ENCODE measurements at regions not wholly inside any gene's neighbourhood (a gene's known extent, or its start where the extent isn't known, plus 50 kb on each side); places are given as distances from the start of the nearest gene placed in this dataset.

DNA sequence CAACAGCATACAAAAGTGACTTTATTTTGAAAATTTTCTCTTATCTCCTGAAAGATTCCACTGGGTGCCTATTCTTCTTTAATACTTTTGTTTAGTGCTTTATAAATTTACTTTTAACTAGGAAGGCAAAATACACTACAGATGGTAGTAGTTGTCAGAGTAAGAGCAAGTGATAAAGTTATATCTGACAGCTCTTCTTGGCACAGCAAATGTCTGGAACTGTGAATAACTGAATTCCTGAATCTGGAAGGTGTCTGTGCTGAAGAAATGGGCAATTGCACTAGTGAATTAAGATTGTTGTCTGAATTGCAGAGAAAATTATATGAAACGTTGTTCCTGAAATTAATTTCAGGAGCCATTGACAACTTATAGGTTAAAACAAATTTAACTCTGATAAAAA is 213.8 kb upstream of the CBLB start:
- Mint-ChIP-seq H3K36me3 (ENCODE audit: low read depth) (no peaks in the 10 kb centered on the region), H3K4me3 (no peak overlapping the region), H3K27me3 (no peaks in the 10 kb centered on the region), H3K4me1 (no peaks in the 10 kb centered on the region), H3K27ac (no peak overlapping the region), H3K9me3 (peaks cover 2% of the 10 kb centered on the region)
- ChIA-PET CTCF (no interaction called here), POLR2A (no interaction called here)
- intact Hi-C loops (cut with micrococcal nuclease): no loop called here
- DNase-seq (no peak), ATAC-seq (ENCODE audit: low read depth) (no peak)
- TF ChIP-seq, protein P1, sequence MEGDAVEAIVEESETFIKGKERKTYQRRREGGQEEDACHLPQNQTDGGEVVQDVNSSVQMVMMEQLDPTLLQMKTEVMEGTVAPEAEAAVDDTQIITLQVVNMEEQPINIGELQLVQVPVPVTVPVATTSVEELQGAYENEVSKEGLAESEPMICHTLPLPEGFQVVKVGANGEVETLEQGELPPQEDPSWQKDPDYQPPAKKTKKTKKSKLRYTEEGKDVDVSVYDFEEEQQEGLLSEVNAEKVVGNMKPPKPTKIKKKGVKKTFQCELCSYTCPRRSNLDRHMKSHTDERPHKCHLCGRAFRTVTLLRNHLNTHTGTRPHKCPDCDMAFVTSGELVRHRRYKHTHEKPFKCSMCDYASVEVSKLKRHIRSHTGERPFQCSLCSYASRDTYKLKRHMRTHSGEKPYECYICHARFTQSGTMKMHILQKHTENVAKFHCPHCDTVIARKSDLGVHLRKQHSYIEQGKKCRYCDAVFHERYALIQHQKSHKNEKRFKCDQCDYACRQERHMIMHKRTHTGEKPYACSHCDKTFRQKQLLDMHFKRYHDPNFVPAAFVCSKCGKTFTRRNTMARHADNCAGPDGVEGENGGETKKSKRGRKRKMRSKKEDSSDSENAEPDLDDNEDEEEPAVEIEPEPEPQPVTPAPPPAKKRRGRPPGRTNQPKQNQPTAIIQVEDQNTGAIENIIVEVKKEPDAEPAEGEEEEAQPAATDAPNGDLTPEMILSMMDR (IDR thresholded peaks at IDR 0.05): no peak

DNA sequence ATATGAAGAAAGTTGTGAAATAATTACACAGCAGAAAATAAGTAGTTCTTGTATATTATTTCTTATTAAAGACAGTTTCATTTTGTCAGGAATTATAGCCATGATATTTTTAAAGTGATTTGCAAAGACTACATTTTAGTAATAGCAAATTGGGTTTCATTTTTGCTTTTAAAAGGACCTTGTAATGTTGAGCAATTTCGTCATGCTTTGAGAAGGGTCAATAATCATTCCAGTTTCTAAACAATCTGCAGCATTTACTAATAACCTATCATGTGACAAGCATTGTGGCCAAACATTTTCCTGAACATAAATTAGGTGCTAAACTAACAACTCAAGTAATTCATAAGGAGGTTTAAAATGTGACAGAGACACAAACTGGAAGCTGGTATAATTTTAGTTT is 214.4 kb upstream of the CBLB start:
- CTCF ChIA-PET: no interaction called here
- intact Hi-C loops (cut with micrococcal nuclease): no loop called here
- Mint-ChIP-seq H3K27me3 (no peaks in the 10 kb centered on the region), H3K4me1 (no peaks in the 10 kb centered on the region), H3K9me3 (peaks cover 2% of the 10 kb centered on the region), H3K27ac (no peak overlapping the region), H3K4me3 (no peak overlapping the region), H3K36me3 (ENCODE audit: low read depth) (no peaks in the 10 kb centered on the region)
- TF ChIP-seq, protein P1 (IDR thresholded peaks at IDR 0.05): no peak
- DNase-seq (no peak), ATAC-seq (ENCODE audit: low read depth) (no peak)
- POLR2A ChIA-PET: no interaction called here

DNA sequence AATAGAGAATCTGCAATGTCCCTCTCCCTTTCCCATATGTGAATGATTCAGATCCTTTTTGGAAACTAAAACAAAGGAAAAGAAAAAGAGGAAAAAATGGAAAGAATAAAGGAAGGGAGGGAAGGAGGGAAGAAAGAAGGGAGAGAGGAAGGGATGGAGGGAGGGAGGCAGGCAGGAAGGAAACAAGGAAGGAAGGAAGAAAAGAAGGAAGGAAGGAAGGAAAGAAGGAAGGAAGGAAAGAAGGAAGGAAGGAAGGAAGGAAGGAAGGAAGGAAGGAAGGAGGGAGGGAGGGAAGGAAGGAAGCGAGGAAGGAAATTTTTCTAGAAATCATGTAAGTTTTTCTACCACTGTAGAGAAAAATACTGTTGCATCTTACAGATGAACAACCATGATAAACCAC is 215.0 kb upstream of the CBLB start:
- no peak overlapping the region for H3K4me3 Mint-ChIP-seq
- intact Hi-C loops (cut with micrococcal nuclease): no loop called here
- ATAC-seq (ENCODE audit: low read depth) (no peak), DNase-seq (no peak)
- no peaks in the 10 kb centered on the region for H3K4me1 Mint-ChIP-seq
- H3K27me3 Mint-ChIP-seq: no peaks in the 10 kb centered on the region
- H3K27ac Mint-ChIP-seq: no peak overlapping the region
- H3K36me3 Mint-ChIP-seq (ENCODE audit: low read depth): no peaks in the 10 kb centered on the region
- peaks cover 2% of the 10 kb centered on the region for H3K9me3 Mint-ChIP-seq
- ChIA-PET POLR2A (no interaction called here), CTCF (no interaction called here)
- TF ChIP-seq, protein P1 (IDR thresholded peaks at IDR 0.05): no peak

DNA sequence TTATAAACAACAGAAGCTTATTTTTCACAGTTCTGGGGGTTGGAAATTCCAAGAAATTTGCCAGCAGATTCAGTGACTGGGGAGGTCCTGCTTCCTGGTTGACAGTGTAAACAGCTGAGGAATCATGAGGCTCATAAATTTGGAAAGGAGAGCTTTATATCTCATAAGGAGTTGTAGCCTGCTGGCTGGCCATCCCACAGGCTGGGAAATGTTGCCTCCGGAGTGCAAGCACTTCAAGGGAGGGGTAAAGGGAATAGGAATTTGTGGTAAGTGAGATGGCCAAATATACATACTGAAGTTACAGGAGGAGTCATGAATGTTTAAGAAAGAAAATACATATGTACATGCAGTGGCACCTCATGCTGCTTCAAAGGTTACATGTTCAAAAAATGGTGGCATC is 217.2 kb upstream of the CBLB start:
- no peaks in the 10 kb centered on the region for H3K9me3 Mint-ChIP-seq
- H3K36me3 Mint-ChIP-seq (ENCODE audit: low read depth): no peaks in the 10 kb centered on the region
- H3K4me1 Mint-ChIP-seq: no peaks in the 10 kb centered on the region
- intact Hi-C loops (cut with micrococcal nuclease): no loop called here
- ChIA-PET POLR2A (no interaction called here), CTCF (no interaction called here)
- DNase-seq: no peak
- no peak overlapping the region for H3K27ac Mint-ChIP-seq
- no peaks in the 10 kb centered on the region for H3K27me3 Mint-ChIP-seq
- H3K4me3 Mint-ChIP-seq: no peak overlapping the region
- TF ChIP-seq, protein P1 (IDR thresholded peaks at IDR 0.05): no peak
- ATAC-seq (ENCODE audit: low read depth): no peak

DNA sequence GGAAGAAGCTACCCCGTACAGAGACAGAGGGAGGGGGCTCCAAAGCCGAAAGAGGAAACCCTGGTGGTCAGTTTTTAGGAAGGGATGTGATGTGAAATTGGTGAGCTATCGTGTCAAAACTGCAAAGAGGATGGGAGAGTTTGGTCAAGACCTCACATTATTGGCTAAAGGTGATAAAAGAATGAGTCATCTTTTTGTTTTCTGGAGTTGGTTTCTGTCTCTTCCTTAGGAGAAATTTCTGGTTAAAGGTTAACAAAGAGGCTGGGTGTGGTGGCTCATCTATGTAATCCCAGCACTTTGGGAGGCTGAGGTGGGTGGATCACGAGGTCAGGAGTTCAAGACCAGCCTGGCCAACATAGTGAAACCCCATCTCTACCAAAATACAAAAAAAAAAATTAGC is 217.8 kb upstream of the CBLB start:
- POLR2A ChIA-PET: no interaction called here
- Mint-ChIP-seq H3K27me3 (no peaks in the 10 kb centered on the region), H3K36me3 (ENCODE audit: low read depth) (no peaks in the 10 kb centered on the region), H3K9me3 (no peaks in the 10 kb centered on the region), H3K27ac (no peak overlapping the region), H3K4me1 (no peaks in the 10 kb centered on the region), H3K4me3 (no peak overlapping the region)
- TF ChIP-seq, protein P1 (IDR thresholded peaks at IDR 0.05): no peak
- intact Hi-C loops (cut with micrococcal nuclease): no loop called here
- ATAC-seq (ENCODE audit: low read depth) (no peak), DNase-seq (no peak)
- CTCF ChIA-PET: no interaction called here

Measured in activated B cell treated with CpG ODN at 0.5 μM for 24 hours (primary cell).